ENCODE measurements at regions not wholly inside any gene's neighbourhood (a gene's known extent, or its start where the extent isn't known, plus 50 kb on each side); places are given as distances from the start of the nearest gene placed in this dataset.
A peak's percentile ranks its signal among the peaks of the same experiment; 100 is the strongest.
"Not testable (repeated sequence)": the region's sequence is repeated elsewhere in the genome, so short reads cannot be mapped to it uniquely, and the experiment has no call there.

- H3K4me2 ChIP-seq (replicated peaks; ENCODE audit: low read depth, low read length, poor library complexity, severe bottlenecking): no peak overlapping the region
- WGBS (ENCODE audit: insufficient coverage): 88% methylated on average over 9 of the region's 9 CpGs
Observed at GRCh38 chr15:20340331-20340811, 201.2 kb downstream of the GOLGA6L6 start.

GRCh38 chr15:20339086-20339791 lies 202.4 kb downstream of the GOLGA6L6 start:
- H3K9me3 Mint-ChIP-seq (ENCODE audit: insufficient read depth); H3K4me2 ChIP-seq (replicated peaks; ENCODE audit: low read depth, low read length, poor library complexity, severe bottlenecking); H3K4me3 ChIP-seq (ENCODE audit: control extremely low read depth in 1 of 5, extremely low read depth in 1 of 5, insufficient read depth in 1 of 5, low read depth in 2 of 5, low read length in 4 of 5); H3K27me3 ChIP-seq (replicated peaks in 1 of 4; ENCODE audit: control extremely low read depth in 1 of 4, control insufficient read depth in 3 of 4, insufficient read depth in 4 of 4, low read length in 3 of 4); H3K36me3 ChIP-seq (replicated peaks in 1 of 2; ENCODE audit: control extremely low read depth in 1 of 2, control insufficient read depth in 1 of 2, extremely low read depth in 1 of 2, insufficient read depth in 2 of 2, low read length in 1 of 2); H3K27ac Mint-ChIP-seq; H3K79me2 ChIP-seq (ENCODE audit: control insufficient read depth, insufficient read depth, low read length); H3K4me1 ChIP-seq (ENCODE audit: control insufficient read depth in 2 of 2, insufficient read depth in 2 of 2, low read length in 2 of 2); intact Hi-C loops (cut with micrococcal nuclease); H3K9ac ChIP-seq (ENCODE audit: low read length); DNase-seq; H3K27ac ChIP-seq (ENCODE audit: low read length in 2 of 2); H2AFZ ChIP-seq (ENCODE audit: insufficient read depth, low read depth, low read length, poor library complexity, severe bottlenecking); H3K4me3 Mint-ChIP-seq; POLR2A ChIA-PET; CTCF ChIA-PET; H3K27me3 Mint-ChIP-seq; H3K4me1 Mint-ChIP-seq; H4K20me1 ChIP-seq (ENCODE audit: control insufficient read depth, insufficient read depth, low read length, poor library complexity, severe bottlenecking); ATAC-seq (ENCODE audit: low read depth): not testable (repeated sequence)
- peaks cover 2 to 49% (median 3%) of the 10 kb centered on the region in 3 donors for H3K9me3 ChIP-seq (ENCODE audit: control extremely low read depth in 1 of 3, control insufficient read depth in 2 of 3, insufficient read depth in 1 of 3, low read length in 2 of 3)
- WGBS (ENCODE audit: insufficient coverage): 81% methylated on average over 17 of the region's 17 CpGs

More at GRCh38 chr15:20340331-20340811, 201.2 kb downstream of the GOLGA6L6 start:
- Histone ChIP-seq H3K79me2 (ENCODE audit: control insufficient read depth, insufficient read depth, low read length) (no peaks in the 10 kb centered on the region), H3K27me3 (replicated peaks in 1 of 4; ENCODE audit: control extremely low read depth in 1 of 4, control insufficient read depth in 3 of 4, insufficient read depth in 4 of 4, low read length in 3 of 4) (no peaks in the 10 kb centered on the region), H3K36me3 (replicated peaks in 1 of 2; ENCODE audit: control extremely low read depth in 1 of 2, control insufficient read depth in 1 of 2, extremely low read depth in 1 of 2, insufficient read depth in 2 of 2, low read length in 1 of 2) (no peaks in the 10 kb centered on the region), H3K9me3 (ENCODE audit: control extremely low read depth in 1 of 3, control insufficient read depth in 2 of 3, insufficient read depth in 1 of 3, low read length in 2 of 3) (peaks cover 2 to 57% (median 3%) of the 10 kb centered on the region in 3 donors), H3K4me3 (ENCODE audit: control extremely low read depth in 1 of 5, extremely low read depth in 1 of 5, insufficient read depth in 1 of 5, low read depth in 2 of 5, low read length in 4 of 5) (no peak overlapping the region), H2AFZ (ENCODE audit: insufficient read depth, low read depth, low read length, poor library complexity, severe bottlenecking) (no peak overlapping the region), H3K9ac (ENCODE audit: low read length) (no peak overlapping the region), H4K20me1 (ENCODE audit: control insufficient read depth, insufficient read depth, low read length, poor library complexity, severe bottlenecking) (no peaks in the 10 kb centered on the region), H3K27ac (ENCODE audit: low read length in 2 of 2) (no peak overlapping the region), H3K4me1 (ENCODE audit: control insufficient read depth in 2 of 2, insufficient read depth in 2 of 2, low read length in 2 of 2) (no peaks in the 10 kb centered on the region)
- CTCF ChIA-PET: no interaction called here
- H3K27me3 Mint-ChIP-seq: no peaks in the 10 kb centered on the region
- TF ChIP-seq CTCF (IDR thresholded peaks at IDR 0.05) (no peak), EZH2 (IDR thresholded peaks at IDR 0.05; ENCODE audit: borderline replicate concordance, insufficient read depth, low read depth, low read length, poor library complexity, severe bottlenecking) (no peak)
- no peaks in the 10 kb centered on the region for H3K4me1 Mint-ChIP-seq
- H3K27ac Mint-ChIP-seq: no peak overlapping the region
- peaks cover 5% of the 10 kb centered on the region for H3K9me3 Mint-ChIP-seq (ENCODE audit: insufficient read depth)
- no peak overlapping the region for H3K4me3 Mint-ChIP-seq
- POLR2A ChIA-PET: no interaction called here
- ATAC-seq (ENCODE audit: low read depth) (peak; percentile 36), DNase-seq (peak; percentile 8)
- intact Hi-C loops (cut with micrococcal nuclease): no loop called here

GRCh38 chr15:20338671-20339070 lies 202.9 kb downstream of the GOLGA6L6 start:
- H3K79me2 ChIP-seq (ENCODE audit: control insufficient read depth, insufficient read depth, low read length); H3K4me1 Mint-ChIP-seq; ATAC-seq (ENCODE audit: low read depth); CTCF ChIA-PET; H3K4me3 ChIP-seq (ENCODE audit: control extremely low read depth in 1 of 5, extremely low read depth in 1 of 5, insufficient read depth in 1 of 5, low read depth in 2 of 5, low read length in 4 of 5); H4K20me1 ChIP-seq (ENCODE audit: control insufficient read depth, insufficient read depth, low read length, poor library complexity, severe bottlenecking); H3K36me3 ChIP-seq (replicated peaks in 1 of 2; ENCODE audit: control extremely low read depth in 1 of 2, control insufficient read depth in 1 of 2, extremely low read depth in 1 of 2, insufficient read depth in 2 of 2, low read length in 1 of 2); H2AFZ ChIP-seq (ENCODE audit: insufficient read depth, low read depth, low read length, poor library complexity, severe bottlenecking); H3K4me3 Mint-ChIP-seq; H3K27ac Mint-ChIP-seq; H3K9me3 Mint-ChIP-seq (ENCODE audit: insufficient read depth); H3K4me1 ChIP-seq (ENCODE audit: control insufficient read depth in 2 of 2, insufficient read depth in 2 of 2, low read length in 2 of 2); H3K27ac ChIP-seq (ENCODE audit: low read length in 2 of 2); intact Hi-C loops (cut with micrococcal nuclease); POLR2A ChIA-PET; H3K4me2 ChIP-seq (replicated peaks; ENCODE audit: low read depth, low read length, poor library complexity, severe bottlenecking); H3K9ac ChIP-seq (ENCODE audit: low read length); H3K27me3 ChIP-seq (replicated peaks in 1 of 4; ENCODE audit: control extremely low read depth in 1 of 4, control insufficient read depth in 3 of 4, insufficient read depth in 4 of 4, low read length in 3 of 4); DNase-seq; H3K27me3 Mint-ChIP-seq: not testable (repeated sequence)
- H3K9me3 ChIP-seq (ENCODE audit: control extremely low read depth in 1 of 3, control insufficient read depth in 2 of 3, insufficient read depth in 1 of 3, low read length in 2 of 3): peaks cover 2 to 45% (median 3%) of the 10 kb centered on the region in 3 donors
- 92% methylated on average over 12 of the region's 13 CpGs for WGBS (ENCODE audit: insufficient coverage)
